Nephron (organoid): ENCODE measurements at regions not wholly inside any gene's neighbourhood (a gene's known extent, or its start where the extent isn't known, plus 50 kb on each side); places are given as distances from the start of the nearest gene placed in this dataset.

ENCODE experiments used
- H3K27ac Mint-ChIP-seq, 3 experiments: 2 replicates each; pipeline ENCODE4 v1.8.0; 2020; ENCODE audit warnings: mixed read lengths in 3 of 3, mild to moderate bottlenecking in 2 of 3, moderate library complexity in 1 of 3
- H3K27me3 Mint-ChIP-seq: 2 replicates; pipeline ENCODE4 v1.8.0; 2021; ENCODE audit warnings: low read depth, mild to moderate bottlenecking, moderate library complexity, mixed read lengths
- H3K36me3 Mint-ChIP-seq: 2 replicates; pipeline ENCODE4 v1.8.0; 2020; ENCODE audit warnings: low read depth, mixed read lengths
- H3K4me1 Mint-ChIP-seq: 2 replicates; pipeline ENCODE4 v1.8.0; 2020; ENCODE audit warnings: mixed read lengths
- H3K4me3 Mint-ChIP-seq, 3 experiments: 2 replicates each; pipeline ENCODE4 v1.8.0; 2020; ENCODE audit warnings: mild to moderate bottlenecking in 3 of 3, mixed read lengths in 3 of 3, moderate library complexity in 2 of 3
- H3K9me3 Mint-ChIP-seq: 2 replicates; pipeline ENCODE4 v1.8.0; 2020; ENCODE audit warnings: mixed read lengths
- TF ChIP-seq, protein P1 (sequence below), 3 experiments: fragments of 200-600 bp; sonication (generic); IDR thresholded peaks; one replicate each; pipeline ENCODE4 v1.5.0; 2021; ENCODE audit warnings: antibody characterized with exemption in 3 of 3; ENCODE audit not compliant: unreplicated experiment in 3 of 3

DNA sequence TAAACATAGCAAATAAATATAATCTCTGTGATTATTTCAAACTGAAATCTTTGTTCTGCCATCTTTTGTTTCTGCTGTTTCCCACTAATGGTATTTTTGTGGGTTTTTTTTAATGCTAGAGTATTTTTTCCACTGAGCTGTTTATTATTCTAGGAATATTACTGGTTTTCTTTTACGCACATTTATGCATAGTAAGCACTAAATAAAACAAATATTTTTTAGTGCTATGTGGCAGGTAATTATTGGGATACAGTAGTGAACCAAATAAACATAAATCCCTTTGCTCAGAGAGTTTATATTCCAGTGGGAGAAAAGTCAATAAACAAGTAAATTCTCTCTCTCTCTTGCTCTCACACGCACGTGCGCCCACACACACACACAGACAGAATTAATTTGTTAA lies 397.4 kb downstream of the PRDM5 start:
- TF ChIP-seq, protein P1, sequence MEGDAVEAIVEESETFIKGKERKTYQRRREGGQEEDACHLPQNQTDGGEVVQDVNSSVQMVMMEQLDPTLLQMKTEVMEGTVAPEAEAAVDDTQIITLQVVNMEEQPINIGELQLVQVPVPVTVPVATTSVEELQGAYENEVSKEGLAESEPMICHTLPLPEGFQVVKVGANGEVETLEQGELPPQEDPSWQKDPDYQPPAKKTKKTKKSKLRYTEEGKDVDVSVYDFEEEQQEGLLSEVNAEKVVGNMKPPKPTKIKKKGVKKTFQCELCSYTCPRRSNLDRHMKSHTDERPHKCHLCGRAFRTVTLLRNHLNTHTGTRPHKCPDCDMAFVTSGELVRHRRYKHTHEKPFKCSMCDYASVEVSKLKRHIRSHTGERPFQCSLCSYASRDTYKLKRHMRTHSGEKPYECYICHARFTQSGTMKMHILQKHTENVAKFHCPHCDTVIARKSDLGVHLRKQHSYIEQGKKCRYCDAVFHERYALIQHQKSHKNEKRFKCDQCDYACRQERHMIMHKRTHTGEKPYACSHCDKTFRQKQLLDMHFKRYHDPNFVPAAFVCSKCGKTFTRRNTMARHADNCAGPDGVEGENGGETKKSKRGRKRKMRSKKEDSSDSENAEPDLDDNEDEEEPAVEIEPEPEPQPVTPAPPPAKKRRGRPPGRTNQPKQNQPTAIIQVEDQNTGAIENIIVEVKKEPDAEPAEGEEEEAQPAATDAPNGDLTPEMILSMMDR (IDR thresholded peaks at IDR 0.05; ENCODE audit: unreplicated experiment in 3 of 3) = no peak
- no peaks in the 10 kb centered on the region for H3K36me3 Mint-ChIP-seq
- H3K4me3 Mint-ChIP-seq = no peak overlapping the region
- H3K4me1 Mint-ChIP-seq = no peaks in the 10 kb centered on the region
- H3K27ac Mint-ChIP-seq = peak overlapping the region in 1 of 3 experiments; percentile 12
- H3K9me3 Mint-ChIP-seq = peaks cover 7% of the 10 kb centered on the region
- H3K27me3 Mint-ChIP-seq = no peaks in the 10 kb centered on the region

DNA sequence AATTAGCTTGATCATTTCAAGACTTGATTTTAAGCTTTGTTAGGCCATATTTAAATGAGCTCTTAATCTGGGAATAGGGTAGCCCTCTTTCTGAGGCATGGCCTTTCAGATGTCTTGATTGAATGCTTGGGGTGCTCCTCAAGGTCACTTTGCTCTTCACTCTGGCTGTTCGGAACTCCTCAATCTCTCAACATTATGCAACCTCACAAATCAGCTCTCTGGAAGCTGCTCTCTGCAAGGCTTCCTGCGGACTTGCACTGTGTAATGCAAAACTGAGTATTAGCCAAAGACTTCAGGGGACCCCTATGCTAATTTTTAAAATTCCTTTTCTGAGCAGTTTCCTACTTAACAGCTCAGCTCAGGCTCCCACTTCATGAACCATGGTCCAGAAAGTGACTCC lies 398.3 kb downstream of the PRDM5 start:
- H3K4me3 Mint-ChIP-seq = no peak overlapping the region
- no peak overlapping the region for H3K27ac Mint-ChIP-seq
- peaks cover 7% of the 10 kb centered on the region for H3K9me3 Mint-ChIP-seq
- TF ChIP-seq, protein P1 (IDR thresholded peaks at IDR 0.05; ENCODE audit: unreplicated experiment in 3 of 3) = no peak
- H3K27me3 Mint-ChIP-seq = no peaks in the 10 kb centered on the region
- no peaks in the 10 kb centered on the region for H3K36me3 Mint-ChIP-seq
- no peaks in the 10 kb centered on the region for H3K4me1 Mint-ChIP-seq

DNA sequence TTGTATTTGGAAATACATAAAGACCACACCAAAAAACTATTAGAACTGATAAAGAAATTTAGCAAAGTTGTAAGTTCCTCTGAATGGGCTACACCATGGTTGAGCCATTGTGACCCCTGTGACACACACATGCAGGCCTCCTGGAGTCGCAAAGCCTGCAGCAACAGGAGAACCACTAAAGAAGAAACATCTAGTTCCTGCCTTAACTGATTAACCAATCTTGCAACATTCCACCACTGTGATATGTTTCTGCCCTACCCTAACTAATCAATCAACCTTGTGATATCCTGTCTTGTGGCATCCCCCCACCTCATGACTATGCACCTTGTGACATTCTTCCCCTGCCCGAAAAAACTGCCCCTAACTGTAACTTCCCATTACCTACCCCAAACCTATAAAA lies 401.8 kb downstream of the PRDM5 start:
- Mint-ChIP-seq H3K9me3 (peaks cover 4% of the 10 kb centered on the region), H3K27me3 (no peaks in the 10 kb centered on the region), H3K4me3 (no peak overlapping the region), H3K27ac (no peak overlapping the region), H3K4me1 (no peaks in the 10 kb centered on the region), H3K36me3 (no peaks in the 10 kb centered on the region)
- TF ChIP-seq, protein P1 (IDR thresholded peaks at IDR 0.05; ENCODE audit: unreplicated experiment in 3 of 3) = no peak

DNA sequence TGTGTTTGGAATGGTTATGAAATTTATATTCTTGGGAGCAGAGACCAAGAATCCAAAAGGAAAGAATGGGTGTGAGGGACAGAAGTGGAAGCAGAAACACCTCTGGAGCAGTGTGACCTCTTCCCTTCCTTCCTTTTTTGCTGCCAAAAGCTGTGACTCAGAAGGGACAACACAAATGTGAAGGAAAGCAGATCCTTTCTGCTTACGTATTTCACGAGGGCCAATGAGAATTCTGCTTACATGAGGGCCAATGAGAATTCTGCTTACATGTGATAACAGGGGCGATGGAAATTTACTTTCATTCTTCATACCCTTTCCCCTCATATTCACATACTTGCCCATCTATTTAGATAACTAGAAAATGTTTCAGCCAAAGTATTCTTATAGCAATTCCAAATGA lies 404.6 kb downstream of the PRDM5 start:
- H3K27me3 Mint-ChIP-seq = no peaks in the 10 kb centered on the region
- H3K27ac Mint-ChIP-seq = no peak overlapping the region
- H3K4me1 Mint-ChIP-seq = no peaks in the 10 kb centered on the region
- H3K36me3 Mint-ChIP-seq = peaks cover 3% of the 10 kb centered on the region
- peaks cover 16% of the 10 kb centered on the region for H3K9me3 Mint-ChIP-seq
- TF ChIP-seq, protein P1 (IDR thresholded peaks at IDR 0.05; ENCODE audit: unreplicated experiment in 3 of 3) = no peak
- no peak overlapping the region for H3K4me3 Mint-ChIP-seq

DNA sequence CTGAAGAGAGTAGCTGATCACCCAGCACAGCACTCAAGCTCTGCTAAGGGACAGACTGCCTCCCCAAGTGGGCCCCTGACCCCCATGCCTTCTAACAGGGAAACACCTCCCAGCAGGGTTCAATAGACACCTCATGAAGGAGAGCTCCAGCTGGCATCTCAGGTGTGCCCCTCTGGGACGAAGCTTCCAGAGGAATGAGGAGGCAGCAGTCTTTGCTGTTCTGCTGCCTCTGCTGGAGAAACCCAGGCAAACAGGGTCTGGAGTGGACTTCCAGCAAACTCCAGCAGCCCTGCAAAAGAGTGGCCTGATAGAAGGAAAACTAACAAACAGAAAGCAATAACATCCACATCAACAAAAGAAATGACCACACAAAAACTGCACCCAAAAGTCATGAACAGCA lies 412.8 kb downstream of the PRDM5 start:
- Mint-ChIP-seq H3K4me3 (no peak overlapping the region), H3K27me3 (no peaks in the 10 kb centered on the region), H3K9me3 (peaks cover 35% of the 10 kb centered on the region), H3K36me3 (peaks cover 9% of the 10 kb centered on the region), H3K27ac (peak overlapping the region; percentile 36 to 84 (median 65)), H3K4me1 (no peaks in the 10 kb centered on the region)
- TF ChIP-seq, protein P1 (IDR thresholded peaks at IDR 0.05; ENCODE audit: unreplicated experiment in 3 of 3) = no peak

DNA sequence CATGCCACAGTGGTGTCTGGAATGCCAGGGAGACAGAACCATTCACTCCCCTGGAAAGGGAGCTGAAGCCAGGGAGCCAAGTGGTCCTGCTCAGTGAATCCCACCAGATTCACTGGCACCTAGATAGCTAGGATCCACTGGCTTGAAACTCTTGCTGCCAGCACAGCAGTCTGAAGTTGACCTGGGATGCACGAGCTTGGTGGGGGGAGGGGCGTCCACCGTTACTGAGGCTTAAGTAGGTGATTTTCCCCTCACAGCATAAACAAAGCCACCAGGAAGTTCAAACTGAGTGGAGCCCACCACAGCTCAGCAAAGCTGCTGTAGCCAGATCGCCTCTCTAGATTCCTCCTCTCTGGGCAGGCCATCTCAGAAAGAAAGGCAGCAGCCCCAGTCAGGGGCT lies 413.3 kb downstream of the PRDM5 start:
- Mint-ChIP-seq H3K27ac (no peak overlapping the region), H3K27me3 (no peaks in the 10 kb centered on the region), H3K9me3 (peaks cover 35% of the 10 kb centered on the region), H3K4me1 (no peaks in the 10 kb centered on the region), H3K4me3 (no peak overlapping the region), H3K36me3 (peaks cover 9% of the 10 kb centered on the region)
- TF ChIP-seq, protein P1 (IDR thresholded peaks at IDR 0.05; ENCODE audit: unreplicated experiment in 3 of 3) = no peak
